Stimulated activated CD8-positive, alpha-beta memory T cell treated with anti-CD3 and anti-CD28 coated beads, Interleukin-4, amount 100 ng/mL, for 4 hours (primary cell): ENCODE measurements at regions not wholly inside any gene's neighbourhood (a gene's known extent, or its start where the extent isn't known, plus 50 kb on each side); places are given as distances from the start of the nearest gene placed in this dataset.

Experiments
- DNase-seq, 2 donors: peaks; one replicate each; pipeline ENCODE4 v3.0.0-alpha.2; 2020; ENCODE audit warnings: low read depth in 2 of 2, low spot score in 1 of 2

- DNase-seq, result no peak
These were observed 82.0 kb upstream of the EEA1 start for GRCh38 chr12:93011100-93011499.

GRCh38 chr12:93015871-93016751 is 87.0 kb upstream of the EEA1 start:
- no peak for DNase-seq

GRCh38 chr12:93016752-93017350 is 87.8 kb upstream of the EEA1 start:
- no peak for DNase-seq

DNA sequence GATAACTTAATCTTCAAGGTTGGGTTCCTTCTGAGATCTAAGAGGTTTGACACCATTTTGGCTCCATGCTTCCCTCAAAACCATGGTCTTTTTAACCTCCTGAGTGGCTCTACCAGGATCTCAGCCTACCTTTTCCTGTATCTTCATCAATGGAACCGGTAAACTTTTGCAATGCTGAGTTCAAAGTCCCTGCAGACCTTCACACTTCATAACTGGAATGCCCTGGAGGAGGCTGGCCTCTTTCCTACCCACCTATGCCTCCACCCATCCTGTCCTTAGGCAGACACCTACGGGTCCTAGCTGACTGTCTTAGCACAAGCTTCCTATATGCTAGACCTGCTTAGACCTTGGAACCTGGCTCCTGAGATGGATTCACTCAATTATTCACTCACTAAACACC is 89.5 kb upstream of the EEA1 start:
- DNase-seq, result no peak

DNA sequence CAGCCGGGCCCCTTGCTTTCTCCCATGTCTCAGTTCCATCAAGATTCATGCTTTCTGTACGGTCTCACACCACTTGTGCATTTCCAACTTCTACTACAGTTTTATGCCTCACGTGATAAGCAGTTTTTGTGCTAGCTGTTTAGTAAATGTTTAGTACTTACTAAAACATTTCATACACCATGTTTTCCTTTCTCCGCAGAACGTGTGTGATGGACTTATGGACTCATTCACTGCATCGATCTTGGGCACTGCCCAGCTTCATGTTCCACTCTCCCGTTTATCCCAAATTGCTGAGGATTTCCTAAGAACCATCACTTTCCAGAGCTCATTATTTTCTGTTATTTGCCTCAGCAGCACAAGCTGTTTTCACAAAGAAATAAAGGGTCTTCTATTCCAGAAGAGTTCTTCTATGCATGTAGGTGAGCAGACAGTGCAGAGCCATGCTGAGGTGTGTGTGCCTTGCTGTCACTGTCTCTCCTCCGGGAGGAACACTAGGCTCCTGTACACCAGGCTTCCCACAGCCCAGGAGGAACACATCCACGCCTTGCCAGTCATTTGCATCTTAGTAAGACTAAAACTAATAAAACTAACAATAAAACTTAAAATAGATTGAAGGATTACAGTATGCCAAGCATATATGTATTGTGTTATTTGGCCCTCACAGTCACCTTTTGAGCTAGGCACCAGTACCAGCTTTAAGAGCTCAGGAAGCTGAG is 90.3 kb upstream of the EEA1 start:
- DNase-seq, result no peak

- DNase-seq, result no peak
These were observed 91.0 kb upstream of the EEA1 start for GRCh38 chr12:93019975-93020630.

DNA sequence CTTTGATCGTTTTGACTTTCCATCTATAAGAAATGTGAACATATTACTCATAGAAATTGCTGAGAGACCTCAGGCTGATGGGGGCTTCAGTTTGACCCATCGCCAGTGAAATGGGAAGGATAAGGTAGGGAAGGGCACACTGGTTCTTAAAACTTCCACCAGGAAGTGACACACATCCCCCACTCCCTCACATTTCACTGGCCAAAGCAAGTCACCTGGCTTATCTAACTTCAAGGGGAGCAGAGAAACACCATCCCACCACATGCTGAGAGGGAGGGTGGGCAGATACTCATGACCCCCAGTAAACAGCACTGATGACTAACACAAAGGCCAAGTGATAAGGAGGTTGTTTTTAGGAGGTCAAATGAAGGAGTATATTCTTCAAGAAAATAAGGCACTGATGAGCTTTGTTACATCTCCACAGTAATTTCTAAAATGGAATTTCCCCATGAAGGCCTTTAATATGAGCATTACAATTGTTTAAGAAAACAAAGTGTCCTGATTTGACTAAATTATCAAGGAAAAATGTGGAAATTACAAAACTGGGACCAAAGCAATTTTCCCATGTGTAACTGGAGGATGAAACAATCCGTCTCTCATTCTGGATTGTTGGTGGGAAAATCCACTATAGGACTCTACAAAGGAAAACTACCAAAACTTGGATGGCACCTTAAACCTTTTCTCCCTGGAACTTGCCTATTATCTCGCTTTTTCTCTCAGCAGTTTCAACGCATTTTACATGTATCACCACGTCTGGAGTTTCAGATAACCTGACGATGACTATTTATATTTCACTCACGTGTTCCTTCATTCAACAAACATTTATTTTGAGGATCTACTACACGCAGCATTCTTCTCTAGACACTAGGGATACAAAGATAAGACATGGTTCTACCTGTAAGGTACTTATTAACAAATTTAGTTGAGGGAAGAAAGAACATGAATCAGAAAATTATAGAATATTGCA is 91.8 kb upstream of the EEA1 start:
- no peak for DNase-seq

DNA sequence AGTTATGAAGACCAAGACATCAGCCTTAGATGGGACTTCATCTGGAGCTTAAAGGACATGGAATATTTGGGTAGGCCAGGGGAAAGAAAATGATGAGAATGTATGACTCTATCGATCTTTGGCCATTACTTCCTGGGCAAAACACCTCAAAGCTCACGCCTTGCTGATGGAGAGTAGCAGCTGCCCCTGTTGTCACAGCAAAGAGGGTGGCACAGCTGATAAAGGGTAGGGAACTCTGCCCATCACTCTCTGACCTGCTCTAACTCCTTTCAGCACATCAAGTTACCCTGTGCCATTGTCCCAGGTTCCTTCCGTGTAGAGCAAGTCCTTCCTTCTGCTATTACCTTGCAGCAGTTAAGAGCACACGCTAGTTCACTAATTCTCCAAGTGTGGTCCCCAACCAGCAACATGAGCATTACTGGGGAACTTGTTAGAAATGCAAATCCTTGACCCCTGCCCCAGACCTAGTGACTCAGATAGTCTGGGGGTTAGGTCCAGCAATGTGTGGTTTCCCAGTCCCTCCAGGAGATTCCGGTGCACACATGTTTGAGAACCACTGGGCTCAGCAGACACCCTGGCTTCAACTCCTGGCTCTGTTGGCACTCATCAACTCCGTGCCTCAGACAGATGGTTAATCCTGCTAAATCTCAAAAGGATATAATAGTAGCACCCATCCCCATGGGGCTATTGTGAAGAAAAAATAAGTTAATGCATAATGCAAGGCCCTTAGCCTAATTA is 93.7 kb upstream of the EEA1 start:
- DNase-seq, result no peak

GRCh38 chr12:93025145-93026103 is 96.3 kb upstream of the EEA1 start:
- no peak for DNase-seq

GRCh38 chr12:93027041-93027440 is 97.9 kb upstream of the EEA1 start:
- no peak for DNase-seq

DNA sequence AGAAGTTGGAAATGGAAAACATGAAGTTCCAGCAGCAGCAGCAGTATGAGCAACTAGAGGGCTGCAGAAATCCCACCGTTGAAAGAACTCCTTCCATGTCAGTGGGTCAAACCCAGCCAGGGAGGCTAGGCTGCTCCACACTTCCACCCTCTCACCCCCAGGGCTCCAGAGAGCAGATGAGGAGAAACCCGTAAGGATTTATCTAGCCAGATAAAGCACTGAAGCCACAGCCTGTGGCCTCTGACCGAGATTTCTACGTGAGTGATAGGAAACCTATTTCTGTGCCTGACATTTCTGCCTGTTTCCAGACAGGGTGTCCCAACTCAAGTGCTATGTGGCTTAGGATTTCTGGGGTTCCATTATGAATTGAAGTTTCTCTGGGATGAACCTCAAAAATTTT is 100.0 kb upstream of the EEA1 start:
- no peak for DNase-seq

DNA sequence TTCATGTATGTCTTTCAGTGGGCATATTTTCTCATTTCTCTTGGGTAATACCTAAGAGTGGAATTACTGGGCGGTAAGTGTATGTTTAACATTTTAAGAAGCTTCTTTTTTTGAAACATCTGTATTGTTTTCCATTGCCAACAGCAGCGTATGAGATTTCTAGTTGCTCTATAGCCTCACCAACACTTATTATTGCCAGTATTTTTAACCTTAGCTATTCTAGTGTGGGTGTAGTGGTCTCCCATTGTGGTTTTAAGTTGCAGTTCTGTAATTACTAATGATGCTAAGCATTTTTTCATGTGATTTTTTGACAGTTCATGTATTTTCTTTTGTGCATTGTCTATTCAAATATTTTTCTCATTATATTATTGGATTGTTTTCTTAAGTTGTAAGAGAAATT is 101.9 kb upstream of the EEA1 start:
- no peak for DNase-seq

DNA sequence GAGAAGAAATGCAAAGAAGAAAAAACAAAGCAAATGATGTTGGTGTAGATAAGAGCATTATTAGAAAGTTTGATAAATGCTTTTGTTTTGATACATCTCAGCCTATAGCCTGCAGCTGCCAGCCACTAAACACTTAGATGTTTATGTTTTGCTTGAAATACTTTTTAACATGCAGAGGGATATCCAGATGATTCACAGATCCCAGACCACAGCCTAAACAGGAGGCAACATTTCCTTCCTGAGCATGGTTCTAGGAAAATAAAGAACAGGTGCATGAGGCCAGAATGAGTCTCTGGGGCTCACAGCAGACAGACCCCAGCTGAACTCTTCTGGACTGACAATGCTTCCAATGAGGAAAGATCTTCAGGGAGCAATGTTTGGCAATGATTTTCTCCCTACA is 103.7 kb upstream of the EEA1 start:
- no peak for DNase-seq

DNA sequence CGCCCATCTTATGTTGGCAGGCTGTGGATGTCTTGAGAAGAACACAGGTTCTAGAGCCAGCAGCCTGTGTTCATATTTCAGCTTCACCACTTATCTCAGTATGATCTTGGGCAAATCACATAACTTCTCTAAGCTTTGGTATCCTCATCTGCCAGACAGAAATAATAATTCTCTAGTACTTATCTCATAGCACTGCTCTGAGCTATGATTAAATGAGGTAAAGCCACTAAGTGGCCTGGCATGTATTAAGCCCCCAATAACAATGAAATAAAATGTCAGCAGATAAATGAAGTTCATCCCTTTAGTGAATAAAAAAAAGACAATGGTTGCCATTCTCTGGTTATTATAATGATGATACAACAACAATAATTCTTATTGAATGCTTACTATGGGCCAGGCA is 104.9 kb upstream of the EEA1 start:
- DNase-seq, result no peak

DNA sequence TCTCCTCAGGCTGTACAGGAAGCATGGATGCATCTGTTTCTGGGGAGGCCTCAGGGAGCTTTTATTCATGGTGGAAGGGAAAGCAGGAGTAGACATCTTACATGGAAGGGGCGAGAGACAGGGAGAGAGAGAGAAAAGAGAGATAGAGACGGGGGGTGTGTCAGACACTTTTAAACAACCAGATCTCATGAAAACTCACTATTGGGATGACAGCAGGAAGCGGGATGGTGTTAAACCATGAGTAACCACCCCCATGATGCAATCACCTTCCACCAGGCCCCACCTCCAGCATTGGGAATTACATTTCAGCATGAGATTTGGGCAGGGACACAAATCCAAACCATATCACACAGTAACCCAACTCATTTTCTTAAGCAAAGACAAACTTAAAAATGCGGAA is 110.0 kb upstream of the EEA1 start:
- DNase-seq, result no peak

DNA sequence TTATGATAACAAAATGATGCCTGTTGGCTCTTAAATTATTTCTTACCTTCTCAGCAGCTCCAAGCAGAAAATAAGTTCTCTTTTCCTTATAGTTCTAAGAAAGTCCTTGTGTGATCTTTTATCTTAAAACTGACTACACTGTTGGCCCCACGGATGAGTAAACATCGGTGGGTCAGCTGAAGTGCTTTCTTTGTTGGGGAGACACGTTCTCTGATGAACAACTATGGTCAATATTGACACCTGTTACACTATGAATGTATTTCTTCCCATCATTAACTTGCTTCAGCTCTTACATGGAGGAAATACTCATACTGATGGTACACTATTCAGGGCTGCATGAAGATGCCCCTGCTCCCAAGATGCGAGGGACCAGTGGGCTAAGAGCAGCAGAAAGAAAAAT is 110.8 kb upstream of the EEA1 start:
- DNase-seq, result no peak

GRCh38 chr12:93040367-93040766 is 111.3 kb upstream of the EEA1 start:
- DNase-seq, result no peak

DNA sequence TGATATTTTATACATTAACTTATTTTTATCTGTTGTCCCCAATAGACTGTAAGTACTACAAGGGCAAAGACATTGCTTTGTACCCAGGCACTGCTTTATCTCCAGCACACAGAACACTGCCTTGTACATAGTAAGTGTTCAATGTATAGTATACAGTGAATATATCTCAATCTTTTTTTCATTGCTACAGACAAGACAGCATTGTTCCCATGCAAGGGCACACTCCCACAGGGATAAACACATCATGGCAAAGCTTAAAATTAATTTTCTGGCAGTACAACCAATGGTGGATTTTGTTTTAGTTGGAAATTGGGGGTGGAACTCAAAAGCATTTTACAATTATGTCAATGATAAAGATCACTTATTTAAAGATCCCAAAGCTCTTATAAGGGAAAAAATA is 112.3 kb upstream of the EEA1 start:
- no peak for DNase-seq

DNA sequence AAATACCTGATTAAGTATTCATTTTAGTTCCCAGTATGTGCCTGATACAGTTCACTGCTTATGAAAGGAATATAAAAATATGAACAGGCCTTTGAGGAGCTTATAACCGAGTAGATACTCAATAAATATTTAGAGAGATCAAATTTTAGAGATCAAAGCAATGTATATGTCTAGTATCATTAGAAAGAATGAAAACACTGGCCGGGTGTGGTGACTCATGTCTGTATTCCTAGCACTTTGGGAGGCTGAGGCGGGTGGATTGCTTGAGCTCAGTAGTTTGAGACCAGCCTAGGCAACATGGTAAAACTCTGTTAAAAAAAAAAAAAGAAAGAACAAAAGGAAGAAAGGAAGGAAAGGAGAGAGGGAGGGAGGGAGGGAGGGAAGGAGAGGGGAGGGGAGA is 113.2 kb upstream of the EEA1 start:
- DNase-seq, result no peak
